Choroid plexus epithelial cell (primary cell): ENCODE measurements at regions not wholly inside any gene's neighbourhood (a gene's known extent, or its start where the extent isn't known, plus 50 kb on each side); places are given as distances from the start of the nearest gene placed in this dataset.

ENCODE experiments used
- DNase-seq: peaks from one replicate; pipeline ENCODE4 v3.0.0-alpha.2; 2010; ENCODE audit warnings: low read depth
- H3K4me3 ChIP-seq: 2 replicates; pipeline ENCODE4 v1.5.1; 2011; ENCODE audit warnings: low read depth, mild to moderate bottlenecking, control low read depth, low read length, moderate library complexity
- TF ChIP-seq, protein P1 (sequence below): conservative IDR thresholded peaks from 2 replicates; pipeline ENCODE4 v1.5.1; 2011; ENCODE audit warnings: low read depth, mild to moderate bottlenecking, control low read depth, inconsistent platforms, low read length, moderate library complexity

DNA sequence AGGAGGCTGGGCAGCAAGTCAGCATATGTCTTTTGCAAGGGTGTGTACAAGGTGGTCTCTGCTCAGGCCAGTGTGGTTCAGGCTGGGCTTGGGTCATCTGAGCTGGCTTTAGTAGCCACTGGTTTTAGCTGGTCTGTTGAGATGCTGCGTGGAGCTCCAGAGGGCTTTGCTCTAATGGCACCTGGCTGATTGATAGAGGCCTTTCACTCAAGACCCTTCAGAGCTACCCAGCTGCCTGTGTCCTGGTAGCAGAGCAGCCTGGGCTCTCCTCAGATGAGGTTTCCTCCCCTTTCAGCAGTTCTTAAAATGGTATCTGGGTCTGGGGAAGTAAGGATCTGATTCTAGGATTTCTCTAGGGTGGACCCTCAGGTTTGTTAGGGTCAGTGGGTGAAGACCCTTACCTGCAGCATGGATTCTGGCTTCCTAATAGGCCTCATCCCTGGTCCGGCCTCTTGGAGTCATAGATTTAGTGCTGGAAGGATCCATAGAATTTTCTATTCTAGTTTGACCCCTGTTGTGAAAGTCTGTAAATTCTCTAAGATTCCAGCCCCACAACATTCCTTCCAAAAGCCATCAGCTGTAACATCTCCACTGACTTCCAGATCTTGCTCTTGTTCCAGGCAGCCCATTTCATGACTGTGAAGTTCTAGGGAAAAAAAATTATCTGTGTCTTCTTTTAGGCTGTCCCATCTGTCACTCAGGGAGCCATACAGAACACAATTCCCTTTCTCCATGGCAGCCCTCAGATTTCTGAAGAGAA is 190.2 kb upstream of the ZBED5 start:
- no peak for DNase-seq
- H3K4me3 ChIP-seq = no peak overlapping the region
- TF ChIP-seq, protein P1, sequence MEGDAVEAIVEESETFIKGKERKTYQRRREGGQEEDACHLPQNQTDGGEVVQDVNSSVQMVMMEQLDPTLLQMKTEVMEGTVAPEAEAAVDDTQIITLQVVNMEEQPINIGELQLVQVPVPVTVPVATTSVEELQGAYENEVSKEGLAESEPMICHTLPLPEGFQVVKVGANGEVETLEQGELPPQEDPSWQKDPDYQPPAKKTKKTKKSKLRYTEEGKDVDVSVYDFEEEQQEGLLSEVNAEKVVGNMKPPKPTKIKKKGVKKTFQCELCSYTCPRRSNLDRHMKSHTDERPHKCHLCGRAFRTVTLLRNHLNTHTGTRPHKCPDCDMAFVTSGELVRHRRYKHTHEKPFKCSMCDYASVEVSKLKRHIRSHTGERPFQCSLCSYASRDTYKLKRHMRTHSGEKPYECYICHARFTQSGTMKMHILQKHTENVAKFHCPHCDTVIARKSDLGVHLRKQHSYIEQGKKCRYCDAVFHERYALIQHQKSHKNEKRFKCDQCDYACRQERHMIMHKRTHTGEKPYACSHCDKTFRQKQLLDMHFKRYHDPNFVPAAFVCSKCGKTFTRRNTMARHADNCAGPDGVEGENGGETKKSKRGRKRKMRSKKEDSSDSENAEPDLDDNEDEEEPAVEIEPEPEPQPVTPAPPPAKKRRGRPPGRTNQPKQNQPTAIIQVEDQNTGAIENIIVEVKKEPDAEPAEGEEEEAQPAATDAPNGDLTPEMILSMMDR = no peak

DNA sequence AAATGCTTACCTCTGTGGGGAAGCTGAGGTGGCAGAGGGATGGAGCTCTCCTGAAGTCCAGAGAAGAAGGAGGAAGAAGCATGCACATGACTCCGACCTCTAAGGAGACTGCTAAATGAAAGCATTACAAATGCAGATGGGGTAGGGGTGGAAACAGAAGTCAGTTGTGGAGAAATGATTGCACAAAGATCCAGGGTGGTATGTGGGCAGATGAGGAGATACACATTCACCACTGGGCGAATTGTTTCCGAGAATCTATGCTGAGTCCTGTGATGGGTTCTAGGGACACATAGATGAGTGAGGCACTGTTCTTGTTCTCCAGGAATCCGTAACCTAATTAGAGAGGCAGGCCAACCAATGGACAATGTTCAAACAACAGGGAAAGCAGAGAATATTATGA is 188.9 kb upstream of the ZBED5 start:
- TF ChIP-seq, protein P1 = no peak
- no peak for DNase-seq
- no peak overlapping the region for H3K4me3 ChIP-seq

DNA sequence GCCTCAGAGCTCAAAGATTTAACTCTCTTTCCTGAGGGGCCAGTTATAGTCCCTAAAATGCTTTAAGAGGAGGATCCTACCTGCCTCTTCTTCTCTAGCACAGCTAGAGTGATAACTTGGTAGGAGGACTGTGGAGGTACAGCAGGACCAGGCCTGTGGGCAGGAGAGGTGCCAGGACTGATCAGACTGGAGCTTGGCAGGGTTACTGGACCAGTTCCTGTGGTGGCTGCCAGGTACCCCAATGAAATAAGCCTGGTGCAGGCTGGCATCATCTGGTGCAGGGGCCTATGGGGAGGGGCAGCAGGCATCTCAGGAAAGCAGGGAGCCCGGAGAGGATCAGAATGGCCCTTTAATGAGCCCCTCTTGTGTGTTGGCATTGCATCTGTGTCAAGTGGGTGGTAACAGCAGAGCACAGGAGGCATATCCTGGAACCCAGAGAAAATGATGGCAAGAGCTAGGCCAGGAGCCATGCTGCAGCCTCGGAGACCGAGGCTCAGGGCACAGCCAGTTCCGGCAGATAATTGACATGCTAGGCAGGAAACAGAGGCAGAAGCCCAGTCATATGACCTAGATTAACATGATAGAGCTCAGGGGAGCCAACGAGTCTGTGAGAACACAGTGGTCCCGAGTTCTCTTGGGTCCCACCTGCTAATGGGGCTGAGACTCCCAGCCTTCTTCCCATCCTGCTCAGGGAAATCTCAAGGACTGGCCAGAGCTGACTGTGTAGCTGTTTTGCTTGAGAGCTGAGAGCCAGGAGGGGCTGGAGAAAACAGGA is 187.5 kb upstream of the ZBED5 start:
- DNase-seq = no peak
- TF ChIP-seq, protein P1 = no peak
- H3K4me3 ChIP-seq = no peak overlapping the region

DNA sequence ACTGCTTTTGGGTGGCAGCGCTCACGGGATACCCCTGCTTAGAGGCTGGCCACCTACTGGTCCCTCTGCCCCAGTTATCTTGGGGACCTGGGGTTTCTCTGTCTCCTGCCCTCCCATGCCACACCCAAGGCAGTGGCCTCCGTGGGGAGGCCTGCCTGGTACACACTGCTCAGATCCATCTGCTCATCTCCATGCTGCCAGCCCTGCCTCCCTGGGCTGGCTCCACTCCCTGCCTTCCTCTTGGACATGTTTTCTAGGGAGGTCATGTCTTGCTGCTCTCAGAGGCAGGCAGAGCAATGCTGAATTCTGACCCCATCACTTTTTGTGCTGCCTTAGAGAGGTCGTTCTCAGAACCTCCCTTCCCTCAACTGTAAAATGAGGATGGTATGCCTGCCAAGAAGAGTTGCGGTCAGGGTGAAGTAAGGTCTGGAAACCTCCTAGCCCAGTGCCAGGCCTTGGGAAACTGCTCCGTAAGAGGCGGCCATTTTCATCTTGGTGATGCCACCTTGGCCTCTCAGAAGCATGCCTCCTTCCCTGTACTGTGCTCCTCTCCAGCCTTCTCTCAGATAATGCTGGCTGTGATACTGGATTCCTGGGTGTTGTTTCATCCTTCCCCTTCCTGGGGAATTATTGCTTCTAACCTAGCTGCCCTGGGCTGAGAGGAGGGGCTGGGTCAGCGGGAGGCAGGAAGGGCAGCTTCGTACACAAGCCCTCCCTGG is 186.4 kb upstream of the ZBED5 start:
- no peak overlapping the region for H3K4me3 ChIP-seq
- TF ChIP-seq, protein P1 = no peak
- DNase-seq = no peak

DNA sequence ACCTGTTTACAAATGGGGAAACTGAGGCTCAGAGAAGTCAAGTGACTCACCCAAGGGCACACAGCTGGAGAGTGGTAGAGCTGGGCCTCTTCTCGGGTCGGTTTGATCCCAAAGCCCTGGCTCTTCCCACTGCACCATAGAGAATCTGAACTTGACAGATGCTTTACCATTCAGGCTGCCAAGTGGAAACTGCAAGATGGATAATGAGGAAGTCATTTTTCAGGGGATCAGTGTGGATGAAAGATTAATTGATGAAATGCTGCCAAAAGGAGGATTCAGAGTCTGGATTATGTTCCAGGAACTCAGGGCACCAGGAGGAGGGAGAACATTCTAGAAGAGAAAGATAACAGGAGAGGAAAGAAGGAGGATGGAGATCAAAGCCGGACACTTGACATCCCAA is 185.9 kb upstream of the ZBED5 start:
- H3K4me3 ChIP-seq = no peak overlapping the region
- DNase-seq = no peak
- TF ChIP-seq, protein P1 = no peak

DNA sequence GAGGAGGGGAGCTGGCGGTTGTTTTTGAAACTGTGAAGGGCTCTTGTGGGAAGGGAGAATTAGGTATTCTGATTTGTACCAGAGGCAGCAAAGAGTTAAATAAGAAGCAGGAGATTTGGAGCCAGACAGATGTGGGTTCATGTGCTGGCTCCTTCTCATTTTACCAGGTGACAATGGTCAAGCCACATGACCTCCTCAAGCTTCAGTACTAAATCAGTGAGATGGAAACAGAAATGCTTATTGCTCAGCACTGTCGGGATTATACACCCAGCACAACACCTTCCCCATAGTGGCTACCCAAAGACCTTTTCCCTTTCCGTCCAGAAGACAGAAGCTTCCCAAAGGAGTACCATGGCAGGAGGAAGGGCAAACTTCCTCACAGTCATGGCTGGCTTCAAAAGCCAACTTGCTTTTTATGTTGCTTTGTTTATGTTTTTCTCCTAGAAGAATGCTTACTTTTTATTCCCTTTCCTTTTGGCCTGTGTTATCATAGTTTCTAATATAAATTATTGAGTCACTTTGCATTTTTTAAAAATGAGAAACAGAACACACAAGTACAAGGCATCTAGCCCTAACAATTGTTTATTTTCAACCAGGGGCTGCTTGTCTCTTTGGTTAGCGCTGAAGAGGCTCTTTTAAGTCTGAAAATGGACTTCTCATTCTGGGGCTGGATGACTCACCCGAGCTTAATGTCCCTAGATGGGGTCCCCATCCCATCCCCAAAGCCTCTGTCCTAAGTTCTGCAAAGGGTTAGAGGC is 181.5 kb upstream of the ZBED5 start:
- DNase-seq = no peak
- no peak overlapping the region for H3K4me3 ChIP-seq
- TF ChIP-seq, protein P1 = no peak
